ENCODE measurements at regions not wholly inside any gene's neighbourhood (a gene's known extent, or its start where the extent isn't known, plus 50 kb on each side); places are given as distances from the start of the nearest gene placed in this dataset.

DNA sequence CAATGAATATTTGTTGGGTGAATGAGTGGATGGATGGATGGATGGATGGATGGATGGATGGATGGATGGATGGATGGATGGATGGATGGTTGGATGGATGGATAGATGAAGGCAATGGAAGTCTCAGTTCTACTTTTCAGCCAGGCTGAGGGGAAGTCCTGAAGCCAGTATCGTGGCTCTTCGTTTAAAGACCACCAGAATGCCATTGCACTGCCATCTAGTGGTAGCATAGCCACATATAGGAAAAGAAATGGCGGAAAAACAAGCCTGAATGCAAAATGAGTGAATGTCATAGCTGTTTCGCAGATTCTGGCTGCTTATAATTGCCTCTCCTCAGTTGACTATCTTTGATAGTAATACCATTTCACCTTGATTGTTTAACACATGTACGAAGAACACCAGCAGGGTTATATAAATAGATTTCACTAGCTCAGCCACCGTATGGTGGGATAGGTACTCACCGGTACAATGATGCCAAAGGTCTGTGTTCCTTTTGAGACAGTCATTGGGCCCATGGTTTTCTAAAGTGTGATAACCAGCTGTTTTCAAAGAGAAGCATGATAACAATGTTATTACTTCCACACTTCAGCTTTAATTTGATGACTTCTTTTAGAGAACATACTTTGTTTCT lies 62.3 kb upstream of the GREB1L start:
- TF ChIP-seq, protein P1, sequence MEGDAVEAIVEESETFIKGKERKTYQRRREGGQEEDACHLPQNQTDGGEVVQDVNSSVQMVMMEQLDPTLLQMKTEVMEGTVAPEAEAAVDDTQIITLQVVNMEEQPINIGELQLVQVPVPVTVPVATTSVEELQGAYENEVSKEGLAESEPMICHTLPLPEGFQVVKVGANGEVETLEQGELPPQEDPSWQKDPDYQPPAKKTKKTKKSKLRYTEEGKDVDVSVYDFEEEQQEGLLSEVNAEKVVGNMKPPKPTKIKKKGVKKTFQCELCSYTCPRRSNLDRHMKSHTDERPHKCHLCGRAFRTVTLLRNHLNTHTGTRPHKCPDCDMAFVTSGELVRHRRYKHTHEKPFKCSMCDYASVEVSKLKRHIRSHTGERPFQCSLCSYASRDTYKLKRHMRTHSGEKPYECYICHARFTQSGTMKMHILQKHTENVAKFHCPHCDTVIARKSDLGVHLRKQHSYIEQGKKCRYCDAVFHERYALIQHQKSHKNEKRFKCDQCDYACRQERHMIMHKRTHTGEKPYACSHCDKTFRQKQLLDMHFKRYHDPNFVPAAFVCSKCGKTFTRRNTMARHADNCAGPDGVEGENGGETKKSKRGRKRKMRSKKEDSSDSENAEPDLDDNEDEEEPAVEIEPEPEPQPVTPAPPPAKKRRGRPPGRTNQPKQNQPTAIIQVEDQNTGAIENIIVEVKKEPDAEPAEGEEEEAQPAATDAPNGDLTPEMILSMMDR (IDR thresholded peaks at IDR 0.05; ENCODE audit: control extremely low read depth, extremely low read depth), result peak; percentile 73
- DNase-seq (peak; percentile 62 to 89 (median 81)), ATAC-seq (ENCODE audit: insufficient read depth, low FRiP score) (peak; percentile 84)
- H3K4me3 ChIP-seq, result no peak overlapping the region
- H3K9me3 ChIP-seq (ENCODE audit: control insufficient read depth in 4 of 4, insufficient read depth in 3 of 4, low read length in 3 of 4), result peaks cover 0 to 3% (median 0%) of the 10 kb centered on the region in 4 donors
- no peaks in the 10 kb centered on the region for H3K36me3 ChIP-seq (ENCODE audit: control insufficient read depth in 4 of 4, insufficient read depth in 4 of 4, low read length in 4 of 4)
- H3K4me1 ChIP-seq (ENCODE audit: control insufficient read depth in 5 of 5, insufficient read depth in 5 of 5, low read length in 5 of 5), result peaks cover 0 to 1% (median 0%) of the 10 kb centered on the region in 5 donors
- H3K9ac ChIP-seq (ENCODE audit: insufficient read depth in 1 of 2, low read length in 2 of 2), result no peak overlapping the region
- no peak overlapping the region for H3K27ac ChIP-seq (ENCODE audit: low read depth in 1 of 2, low read length in 1 of 2)
- H3K27me3 ChIP-seq (ENCODE audit: control insufficient read depth in 3 of 3, insufficient read depth in 3 of 3, low read length in 2 of 3), result no peaks in the 10 kb centered on the region
- 39 to 40% methylated on average over 7 of the region's 7 CpGs for WGBS, 2 donors

DNA sequence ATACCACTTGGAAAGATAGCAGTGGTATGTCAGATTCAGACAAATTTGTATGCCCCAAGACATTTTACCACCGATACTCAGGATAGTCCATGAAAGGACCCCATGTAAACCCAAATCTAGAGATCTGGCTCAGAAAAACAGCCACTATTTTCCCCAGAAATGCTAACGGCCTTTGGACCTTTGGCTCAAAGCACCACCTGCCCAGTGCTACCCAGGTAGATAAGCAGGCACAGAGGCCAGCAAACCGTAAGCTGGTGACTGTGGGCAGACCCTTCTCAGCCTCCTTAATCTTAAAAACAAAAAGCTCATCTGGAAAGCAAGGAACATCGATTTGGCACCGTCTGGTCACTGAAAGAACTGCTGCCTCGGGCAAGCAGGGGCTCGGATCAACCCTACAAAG lies 61.4 kb upstream of the GREB1L start:
- ATAC-seq (ENCODE audit: insufficient read depth, low FRiP score) (no peak), DNase-seq (no peak)
- Histone ChIP-seq H3K4me1 (ENCODE audit: control insufficient read depth in 5 of 5, insufficient read depth in 5 of 5, low read length in 5 of 5) (peaks cover 0 to 1% (median 0%) of the 10 kb centered on the region in 5 donors), H3K36me3 (ENCODE audit: control insufficient read depth in 4 of 4, insufficient read depth in 4 of 4, low read length in 4 of 4) (no peaks in the 10 kb centered on the region), H3K27ac (ENCODE audit: low read depth in 1 of 2, low read length in 1 of 2) (no peak overlapping the region), H3K27me3 (ENCODE audit: control insufficient read depth in 3 of 3, insufficient read depth in 3 of 3, low read length in 2 of 3) (no peaks in the 10 kb centered on the region), H3K9ac (ENCODE audit: insufficient read depth in 1 of 2, low read length in 2 of 2) (no peak overlapping the region), H3K9me3 (ENCODE audit: control insufficient read depth in 4 of 4, insufficient read depth in 3 of 4, low read length in 3 of 4) (peaks cover 0 to 3% (median 0%) of the 10 kb centered on the region in 4 donors), H3K4me3 (no peak overlapping the region)
- WGBS, 2 donors, result 86 to 87% methylated on average over 7 of the region's 7 CpGs
- TF ChIP-seq, protein P1 (IDR thresholded peaks at IDR 0.05; ENCODE audit: control extremely low read depth, extremely low read depth), result no peak

DNA sequence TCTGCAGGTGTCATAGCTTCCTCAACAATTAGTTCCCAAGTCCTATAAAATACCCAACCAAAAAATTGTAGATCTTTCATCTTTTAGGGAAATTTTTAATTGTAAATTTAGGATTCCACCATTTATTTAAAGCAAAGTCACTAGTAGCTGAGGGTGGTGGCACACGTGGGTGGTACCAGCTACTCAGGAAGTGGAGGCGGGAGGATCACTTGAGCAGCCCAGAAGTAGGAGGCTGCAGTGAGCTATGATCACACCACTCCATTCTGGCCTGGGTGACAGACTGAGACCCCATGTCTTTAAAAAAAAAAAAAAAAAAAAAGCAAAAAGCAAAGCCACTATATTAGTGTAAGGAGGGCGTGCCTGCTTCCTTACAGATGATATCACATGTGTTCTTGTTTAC lies 60.3 kb upstream of the GREB1L start:
- H3K4me3 ChIP-seq, result no peak overlapping the region
- peaks cover 0 to 1% (median 0%) of the 10 kb centered on the region in 5 donors for H3K4me1 ChIP-seq (ENCODE audit: control insufficient read depth in 5 of 5, insufficient read depth in 5 of 5, low read length in 5 of 5)
- no peak overlapping the region for H3K9ac ChIP-seq (ENCODE audit: insufficient read depth in 1 of 2, low read length in 2 of 2)
- no peak for DNase-seq
- TF ChIP-seq, protein P1 (IDR thresholded peaks at IDR 0.05; ENCODE audit: control extremely low read depth, extremely low read depth), result no peak
- H3K36me3 ChIP-seq (ENCODE audit: control insufficient read depth in 4 of 4, insufficient read depth in 4 of 4, low read length in 4 of 4), result no peaks in the 10 kb centered on the region
- H3K9me3 ChIP-seq (ENCODE audit: control insufficient read depth in 4 of 4, insufficient read depth in 3 of 4, low read length in 3 of 4), result peaks cover 0 to 3% (median 0%) of the 10 kb centered on the region in 4 donors
- no peaks in the 10 kb centered on the region for H3K27me3 ChIP-seq (ENCODE audit: control insufficient read depth in 3 of 3, insufficient read depth in 3 of 3, low read length in 2 of 3)
- WGBS, 2 donors, result 59 to 62% methylated on average over 3 of the region's 3 CpGs
- no peak for ATAC-seq (ENCODE audit: insufficient read depth, low FRiP score)
- H3K27ac ChIP-seq (ENCODE audit: low read depth in 1 of 2, low read length in 1 of 2), result no peak overlapping the region

DNA sequence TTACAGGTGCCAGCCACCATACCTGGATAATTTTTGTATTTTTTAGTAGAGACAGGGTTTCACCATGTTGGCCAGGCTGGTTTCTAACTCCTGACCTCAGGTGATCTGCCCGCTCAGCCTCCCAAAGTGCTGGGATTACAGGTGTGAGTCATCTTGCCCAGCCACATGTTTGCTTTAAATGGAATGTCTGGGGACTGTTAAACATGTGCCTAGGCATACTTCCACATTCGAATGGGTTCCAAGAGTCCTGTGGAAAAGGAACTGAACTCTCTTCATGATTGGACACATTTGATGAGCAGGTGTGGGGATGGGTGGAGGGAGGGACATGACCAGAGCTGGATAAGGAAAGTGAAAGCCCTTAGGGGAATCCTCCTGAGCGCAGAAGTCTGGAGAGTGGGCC lies 58.4 kb upstream of the GREB1L start:
- Histone ChIP-seq H3K4me3 (no peak overlapping the region), H3K4me1 (ENCODE audit: control insufficient read depth in 5 of 5, insufficient read depth in 5 of 5, low read length in 5 of 5) (no peaks in the 10 kb centered on the region), H3K27me3 (ENCODE audit: control insufficient read depth in 3 of 3, insufficient read depth in 3 of 3, low read length in 2 of 3) (no peaks in the 10 kb centered on the region), H3K9me3 (ENCODE audit: control insufficient read depth in 4 of 4, insufficient read depth in 3 of 4, low read length in 3 of 4) (peaks cover 0 to 3% (median 0%) of the 10 kb centered on the region in 4 donors), H3K27ac (ENCODE audit: low read depth in 1 of 2, low read length in 1 of 2) (no peak overlapping the region), H3K9ac (ENCODE audit: insufficient read depth in 1 of 2, low read length in 2 of 2) (no peak overlapping the region), H3K36me3 (ENCODE audit: control insufficient read depth in 4 of 4, insufficient read depth in 4 of 4, low read length in 4 of 4) (no peaks in the 10 kb centered on the region)
- no peak for DNase-seq
- TF ChIP-seq, protein P1 (IDR thresholded peaks at IDR 0.05; ENCODE audit: control extremely low read depth, extremely low read depth), result no peak
- 71 to 84% methylated on average over 3 of the region's 3 CpGs for WGBS, 2 donors
- ATAC-seq (ENCODE audit: insufficient read depth, low FRiP score), result peak; percentile 15
